Heart left ventricle (tissue), 16 donors: ENCODE measurements at regions not wholly inside any gene's neighbourhood (a gene's known extent, or its start where the extent isn't known, plus 50 kb on each side); places are given as distances from the start of the nearest gene placed in this dataset.
"Not testable (repeated sequence)": the region's sequence is repeated elsewhere in the genome, so short reads cannot be mapped to it uniquely, and the experiment has no call there.

Experiments used
- ATAC-seq, 4 donors: fragments of 200-7000 bp; cut with Tn5 transposase; one replicate each; pipeline ENCODE4 v1.9.1; 2020 to 2022; ENCODE audit warnings: moderate library complexity in 4 of 4, mild to moderate bottlenecking in 3 of 4, moderate number of reproducible peaks in 1 of 4
- DNase-seq, 5 donors: peaks; one replicate each; pipeline ENCODE4 v3.0.0-alpha.2; 2020
- H3K27ac ChIP-seq, 12 donors: fragments of 200-600 bp; sonication (generic) in 4 of 12; one replicate each; pipeline versions ENCODE4 v1.5.0 to v1.8.0; 2016 to 2022; ENCODE audit warnings: mild to moderate bottlenecking in 2 of 12
- H3K27me3 ChIP-seq, 9 donors: fragments of 200-600 bp; sonication (generic) in 2 of 9; one replicate each; pipeline versions ENCODE4 v1.5.1 to v1.8.0; 2016 to 2022; ENCODE audit warnings: mild to moderate bottlenecking in 3 of 9
- H3K36me3 ChIP-seq, 9 donors: fragments of 200-600 bp; sonication (generic) in 2 of 9; one replicate each; pipeline versions ENCODE4 v1.5.0 to v1.8.0; 2018 to 2022; ENCODE audit warnings: mild to moderate bottlenecking in 2 of 9
- H3K4me1 ChIP-seq, 12 donors: fragments of 200-600 bp; sonication (generic) in 4 of 12; one replicate each; pipeline versions ENCODE4 v1.5.0 to v1.8.0; 2016 to 2022; ENCODE audit warnings: mild to moderate bottlenecking in 3 of 12
- H3K4me3 ChIP-seq, 12 donors: fragments of 200-600 bp; sonication (generic) in 4 of 12; one replicate each; pipeline versions ENCODE4 v1.5.0 to v1.8.0; 2017 to 2022; ENCODE audit warnings: mild to moderate bottlenecking in 9 of 12, moderate library complexity in 4 of 12
- H3K9me3 ChIP-seq, 12 donors: fragments of 200-600 bp; sonication (generic) in 4 of 12; one replicate each; pipeline versions ENCODE4 v1.5.0 to v1.8.0; 2016 to 2022; ENCODE audit warnings: mild to moderate bottlenecking in 1 of 12
- WGBS, 4 donors: extraction: QIAGEN DNeasy Blood & Tissue Kit in 2 of 4; methylation state at CpG; one replicate each; pipeline versions ENCODE4 v1.1.5 to v1.1.7; 2013 to 2018; 5-methylcytosine and 5-hydroxymethylcytosine counted together
- intact Hi-C, 10 donors: fragments of 100-400 bp; cut with DNase I; formaldehyde crosslinking; loops; one replicate each; pipeline versions ENCODE4 v1.11.1 to v1.14.2; 2022
- TF ChIP-seq, protein P1 (sequence below), 12 donors: fragments of 200-600 bp; sonication (generic) in 4 of 12; IDR thresholded peaks; one replicate each; pipeline versions ENCODE4 v1.5.0 to v1.8.0; 2018 to 2022; ENCODE audit warnings: antibody characterized with exemption in 12 of 12, mild to moderate bottlenecking in 5 of 12
- donor health status: ischemic (EF 13 %, LVEDD 7.1; RV severe dilation, severe dysfunction).
- donor health status: healthy with polysubstance abuse.
- donor health status: DM: no; HTN: yes; CAD: no.
- donor health status: DM: no; HTN: no; CAD: no.
- donor health status: ischemic (EF 25% LVEDD 6.9; RV normal size, moderate dysfunction).
- donor health status: ischemic (EF 25% LVEDD 5.7; RV mildly dilated, moderate dysfunction).
- donor health status: healthy.
- donor health status: DM: yes; HTN: yes; CAD: no.
- donor health status: ischemic (EF 35%, LVEDD 5.7; RV mildly dilated, moderate dysfunction).
- donor health status: nonischemic (EF 11% LVEDD 7.7; RV severe dilation, severe dysfunction).
- donor health status: DM: yes; HTN: yes; CAD: no.
- donor health status: PGD.
- donor health status: ischemic (EF 29% LVEDD 5.4; RV normal size, mild dysfunction).
- donor health status: nonischemic (EF 23%, LVEDD 6.1; RV moderate dilation, normal function).

DNA sequence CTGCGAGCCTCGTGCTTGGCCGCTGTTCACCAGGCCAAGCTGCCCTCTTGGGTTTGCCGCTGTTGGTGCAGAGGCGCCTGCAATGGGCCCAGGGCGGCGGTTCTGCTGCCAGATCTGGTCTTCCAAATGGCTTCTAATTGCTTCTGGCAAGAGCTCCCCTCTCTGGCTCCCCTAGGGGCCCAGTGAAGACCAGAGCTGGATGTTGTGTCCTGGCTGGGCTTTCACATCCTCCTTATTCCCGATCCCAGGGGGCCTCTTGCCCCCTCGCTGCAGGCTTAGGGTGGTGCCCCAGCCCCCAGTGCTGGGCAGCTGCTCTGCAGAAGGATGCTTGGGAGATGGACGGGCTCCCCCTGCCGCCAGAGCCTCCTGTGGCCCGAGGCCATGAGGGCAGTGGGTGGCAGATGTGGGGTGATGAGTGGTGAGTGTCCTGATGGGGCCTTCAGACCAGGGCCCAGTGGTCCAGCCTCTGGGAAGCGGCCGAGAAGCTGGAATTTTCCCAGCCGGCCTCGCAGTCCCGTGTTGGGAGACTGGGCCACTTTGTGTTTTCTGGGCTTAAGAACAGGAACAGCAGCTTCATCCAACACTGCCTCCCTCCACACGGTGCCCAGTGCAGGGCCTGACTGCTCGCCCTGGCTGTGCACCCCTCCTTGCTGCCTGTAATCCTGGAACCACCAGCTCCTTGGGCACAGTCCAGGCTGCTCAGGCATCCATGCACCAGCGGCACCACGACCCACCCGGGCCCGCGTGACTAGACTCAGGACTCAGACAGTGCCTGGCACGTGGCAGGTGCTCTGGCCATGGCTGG lies 194.8 kb downstream of the LAT start:
- 56 to 67% (median 65%) methylated on average over 8 to 25 of the region's 25 CpGs for WGBS, 4 donors
- H3K4me3 ChIP-seq, ATAC-seq, H3K9me3 ChIP-seq, H3K27me3 ChIP-seq, H3K36me3 ChIP-seq: not testable (repeated sequence)
- intact Hi-C loops = loop anchor here in 3 of 10 donors (5.0 to 10.0 kb wide), 2 partner anchors 55 to 62 kb away; no protein-coding TSS in a partner anchor
- DNase-seq = peak in 1 of 5 donors; percentile 73
- H3K27ac ChIP-seq = peak overlapping the region; percentile 81 to 99 (median 89)
- peaks cover 0 to 59% (median 31%) of the 10 kb centered on the region in 12 donors for H3K4me1 ChIP-seq
- TF ChIP-seq, protein P1, sequence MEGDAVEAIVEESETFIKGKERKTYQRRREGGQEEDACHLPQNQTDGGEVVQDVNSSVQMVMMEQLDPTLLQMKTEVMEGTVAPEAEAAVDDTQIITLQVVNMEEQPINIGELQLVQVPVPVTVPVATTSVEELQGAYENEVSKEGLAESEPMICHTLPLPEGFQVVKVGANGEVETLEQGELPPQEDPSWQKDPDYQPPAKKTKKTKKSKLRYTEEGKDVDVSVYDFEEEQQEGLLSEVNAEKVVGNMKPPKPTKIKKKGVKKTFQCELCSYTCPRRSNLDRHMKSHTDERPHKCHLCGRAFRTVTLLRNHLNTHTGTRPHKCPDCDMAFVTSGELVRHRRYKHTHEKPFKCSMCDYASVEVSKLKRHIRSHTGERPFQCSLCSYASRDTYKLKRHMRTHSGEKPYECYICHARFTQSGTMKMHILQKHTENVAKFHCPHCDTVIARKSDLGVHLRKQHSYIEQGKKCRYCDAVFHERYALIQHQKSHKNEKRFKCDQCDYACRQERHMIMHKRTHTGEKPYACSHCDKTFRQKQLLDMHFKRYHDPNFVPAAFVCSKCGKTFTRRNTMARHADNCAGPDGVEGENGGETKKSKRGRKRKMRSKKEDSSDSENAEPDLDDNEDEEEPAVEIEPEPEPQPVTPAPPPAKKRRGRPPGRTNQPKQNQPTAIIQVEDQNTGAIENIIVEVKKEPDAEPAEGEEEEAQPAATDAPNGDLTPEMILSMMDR (IDR thresholded peaks at IDR 0.05) = peak in 7 of 12 donors; percentile 4 to 33 (median 18)

DNA sequence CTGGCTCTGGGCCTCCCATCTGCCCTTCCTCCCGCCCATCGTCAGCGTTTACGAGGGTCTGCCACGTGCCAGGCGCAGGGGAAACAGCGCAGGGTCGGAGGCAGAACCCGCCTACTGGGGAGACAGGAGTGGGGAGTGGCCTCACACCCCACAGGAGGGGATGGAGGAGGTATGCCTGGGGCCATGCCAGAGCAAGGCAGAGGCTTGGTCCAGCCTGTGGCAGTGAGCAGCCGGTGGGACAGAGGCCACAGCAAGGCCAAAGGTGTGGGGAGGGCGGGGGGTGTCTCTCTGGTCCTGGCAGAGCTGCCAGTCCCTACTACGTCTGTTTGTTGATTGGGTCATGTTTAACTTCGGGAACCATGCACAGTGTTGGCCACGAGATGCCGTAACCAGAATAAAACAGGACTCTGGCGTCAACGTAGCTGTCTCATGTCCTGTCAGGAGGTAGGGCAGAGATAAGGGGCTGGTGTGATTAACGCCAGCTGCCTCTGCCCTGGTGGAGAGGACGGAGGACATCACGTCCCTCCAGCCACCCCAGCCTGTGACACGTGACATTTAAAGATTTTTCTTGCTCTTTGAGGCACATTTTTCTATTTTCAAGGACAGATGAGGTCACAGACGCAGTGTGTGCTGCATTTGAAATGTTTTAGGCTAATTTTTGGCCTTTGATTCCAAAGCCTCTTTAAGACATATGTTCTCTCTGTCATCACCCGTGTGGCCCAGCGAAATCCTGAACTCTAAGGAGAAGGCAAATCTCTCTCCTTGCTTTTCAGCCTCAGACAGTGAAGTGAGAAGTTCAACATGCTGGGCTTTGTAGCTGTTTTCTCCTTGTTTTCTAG lies 193.3 kb downstream of the LAT start:
- H3K9me3 ChIP-seq, H3K4me3 ChIP-seq, H3K27me3 ChIP-seq, H3K36me3 ChIP-seq: not testable (repeated sequence)
- WGBS, 4 donors = 22 to 32% (median 28%) methylated on average over 12 to 24 of the region's 24 CpGs
- intact Hi-C loops = loop anchor here in 3 of 10 donors (5.0 to 10.0 kb wide), 2 partner anchors 53 to 61 kb away; no protein-coding TSS in a partner anchor
- TF ChIP-seq, protein P1 (IDR thresholded peaks at IDR 0.05) = peak in 1 of 12 donors; percentile 5
- ATAC-seq (peak; percentile 83 to 87 (median 84)), DNase-seq (peak; percentile 80 to 93 (median 88))
- Histone ChIP-seq H3K4me1 (peaks cover 0 to 46% (median 31%) of the 10 kb centered on the region in 12 donors), H3K27ac (peak overlapping the region; percentile 81 to 99 (median 90))

DNA sequence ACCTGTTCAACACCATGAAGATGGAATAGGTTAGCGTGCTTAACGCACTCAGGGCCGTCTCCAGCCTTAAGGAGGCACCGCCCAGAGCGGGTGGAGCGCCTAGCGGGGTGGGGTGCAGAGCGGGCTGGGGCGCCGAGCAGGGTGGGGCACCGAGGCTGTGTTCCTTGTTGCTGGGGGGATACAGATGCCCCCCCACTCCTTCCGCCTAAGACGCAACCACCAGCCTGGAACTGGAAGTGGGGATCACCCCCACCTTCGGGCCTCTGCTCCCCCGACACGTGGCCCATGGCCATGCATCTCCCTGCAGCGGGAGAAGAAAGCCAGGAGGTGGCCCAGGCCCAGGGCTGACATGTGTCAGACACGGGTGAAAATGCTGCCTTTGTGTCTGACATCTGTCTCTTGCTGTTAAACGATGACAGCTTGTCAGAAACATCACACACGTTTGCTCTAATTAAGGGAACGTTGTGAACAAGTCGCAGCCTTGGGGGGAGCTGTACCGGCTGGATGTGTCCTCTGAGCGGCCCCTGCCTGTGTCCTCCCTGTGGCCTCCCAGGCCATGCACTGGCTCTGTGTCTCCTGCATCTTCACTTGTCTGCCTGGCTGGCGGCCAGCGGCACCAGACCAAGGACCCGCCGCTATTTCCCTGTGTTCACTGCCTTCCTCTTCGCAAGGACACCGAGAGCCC lies 192.5 kb downstream of the LAT start:
- TF ChIP-seq, protein P1 (IDR thresholded peaks at IDR 0.05) = peak in 1 of 12 donors; percentile 3
- ATAC-seq (peak; percentile 78 to 84 (median 82)), DNase-seq (peak; percentile 68 to 92 (median 80))
- H3K36me3 ChIP-seq, H3K27me3 ChIP-seq: not testable (repeated sequence)
- Histone ChIP-seq H3K27ac (peak overlapping the region; percentile 80 to 99 (median 90)), H3K9me3 (peaks cover 0 to 11% (median 3%) of the 10 kb centered on the region in 12 donors), H3K4me1 (peaks cover 0 to 40% (median 26%) of the 10 kb centered on the region in 12 donors), H3K4me3 (peak overlapping the region in 1 of 12 donors; percentile 3)
- intact Hi-C loops = loop anchor here in 3 of 10 donors (5.0 to 10.0 kb wide), 2 partner anchors 53 to 60 kb away; no protein-coding TSS in a partner anchor
- 28 to 49% (median 41%) methylated on average over 16 to 30 of the region's 30 CpGs for WGBS, 4 donors

DNA sequence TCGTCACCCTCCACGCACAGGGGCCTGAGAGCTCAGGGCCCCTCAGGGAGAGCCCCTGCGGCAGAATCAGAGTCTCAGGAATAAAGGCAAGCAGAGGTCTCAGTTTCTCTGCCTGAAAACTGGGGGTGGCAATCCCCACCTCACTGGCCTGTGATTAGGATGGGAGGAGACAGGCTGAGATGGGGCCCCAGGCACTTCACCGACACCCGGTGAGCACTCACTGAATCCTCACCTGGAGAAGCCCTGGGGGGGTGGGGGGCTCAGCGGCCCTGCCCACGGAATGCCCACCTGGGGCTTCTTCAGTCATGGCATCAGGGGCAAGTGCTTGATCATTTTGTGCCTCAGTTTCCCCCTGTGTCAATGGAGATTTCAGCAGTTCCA lies 192.0 kb downstream of the LAT start:
- peaks cover 0 to 11% (median 3%) of the 10 kb centered on the region in 12 donors for H3K9me3 ChIP-seq
- not testable (repeated sequence) for ATAC-seq, H3K27me3 ChIP-seq, DNase-seq, H3K36me3 ChIP-seq, H3K4me3 ChIP-seq
- intact Hi-C loops = loop anchor here in 3 of 10 donors (5.0 to 10.0 kb wide), 2 partner anchors 52 to 60 kb away; no protein-coding TSS in a partner anchor
- peaks cover 0 to 40% (median 24%) of the 10 kb centered on the region in 12 donors for H3K4me1 ChIP-seq
- WGBS, 4 donors = 90 to 100% (median 95%) methylated on average over 2 to 7 of the region's 7 CpGs
- H3K27ac ChIP-seq = peak overlapping the region in 11 of 12 donors; percentile 80 to 99 (median 90)

DNA sequence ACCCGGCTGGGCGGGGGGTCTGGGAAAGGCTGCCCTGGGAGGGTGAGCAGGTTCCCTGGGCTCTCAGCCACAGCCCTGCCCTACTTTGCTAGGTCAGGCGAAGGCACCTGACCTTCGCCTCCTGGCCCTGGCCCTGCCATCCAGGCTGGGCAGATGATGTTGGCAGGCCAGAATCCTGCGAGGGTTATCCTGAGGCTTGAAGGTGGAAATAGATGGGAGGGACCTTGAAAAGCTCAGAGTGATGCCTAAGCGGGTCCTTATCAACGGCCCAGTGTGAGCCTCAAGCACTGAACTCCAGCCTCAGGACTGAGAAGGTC lies 191.3 kb downstream of the LAT start:
- peaks cover 0 to 40% (median 24%) of the 10 kb centered on the region in 12 donors for H3K4me1 ChIP-seq
- not testable (repeated sequence) for DNase-seq, H3K4me3 ChIP-seq, ATAC-seq, H3K36me3 ChIP-seq, H3K27me3 ChIP-seq
- intact Hi-C loops = loop anchor here in 3 of 10 donors (5.0 to 10.0 kb wide), 2 partner anchors 51 to 59 kb away; no protein-coding TSS in a partner anchor
- peaks cover 0 to 11% (median 3%) of the 10 kb centered on the region in 12 donors for H3K9me3 ChIP-seq
- H3K27ac ChIP-seq = peak overlapping the region in 10 of 12 donors; percentile 11 to 98 (median 84)
- 65 to 85% (median 81%) methylated on average over 3 to 7 of the region's 7 CpGs for WGBS, 4 donors

DNA sequence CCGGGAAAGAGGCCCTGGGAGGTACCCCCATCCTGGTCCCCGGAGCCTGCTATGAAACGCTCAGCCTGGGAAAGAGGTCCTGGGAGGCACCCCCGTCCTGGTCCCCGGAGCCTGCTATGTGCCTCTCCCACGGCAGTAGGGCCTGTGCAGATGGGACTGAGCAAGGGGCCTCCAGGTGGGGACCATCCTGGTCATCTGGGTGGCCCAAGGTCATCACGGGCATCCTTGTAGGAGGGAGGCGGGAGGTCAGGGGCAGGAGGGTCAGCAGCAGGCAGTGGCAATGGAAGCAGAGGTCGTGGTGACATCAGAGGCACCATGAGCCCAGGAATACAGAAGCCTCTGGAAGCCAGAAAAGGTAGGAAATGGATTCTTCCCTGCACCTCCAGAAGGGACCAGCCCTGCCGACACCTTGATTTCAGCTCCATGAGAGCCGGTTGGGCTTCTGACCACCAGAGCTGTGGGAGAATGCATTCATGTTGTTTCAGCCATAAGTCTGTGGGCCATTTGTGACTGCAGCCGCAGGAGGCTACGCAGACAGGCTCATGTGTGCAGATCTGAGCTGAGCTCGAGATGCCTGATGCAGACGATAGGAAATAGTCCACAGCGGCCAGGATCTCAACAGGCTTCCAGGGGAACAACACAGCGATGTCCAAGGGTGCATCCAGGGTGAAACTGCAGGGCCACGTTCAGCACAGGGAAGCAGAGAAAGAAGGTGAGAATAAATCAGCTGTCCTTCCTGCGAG lies 190.7 kb downstream of the LAT start:
- WGBS, 4 donors = 85 to 94% (median 90%) methylated on average over 15 to 19 of the region's 19 CpGs
- peak overlapping the region in 9 of 12 donors; percentile 11 to 98 (median 81) for H3K27ac ChIP-seq
- H3K4me1 ChIP-seq = peaks cover 0 to 40% (median 26%) of the 10 kb centered on the region in 12 donors
- ATAC-seq, H3K4me3 ChIP-seq, H3K36me3 ChIP-seq, H3K27me3 ChIP-seq: not testable (repeated sequence)
- DNase-seq = peak in 1 of 5 donors; percentile 25
- H3K9me3 ChIP-seq = peaks cover 0 to 11% (median 3%) of the 10 kb centered on the region in 12 donors
- intact Hi-C loops = loop anchor here in 3 of 10 donors (5.0 to 10.0 kb wide), 2 partner anchors 51 to 58 kb away; no protein-coding TSS in a partner anchor
